Bronchial epithelial cell (primary cell): ENCODE measurements at regions not wholly inside any gene's neighbourhood (a gene's known extent, or its start where the extent isn't known, plus 50 kb on each side); places are given as distances from the start of the nearest gene placed in this dataset.

ENCODE experiments used
- DNase-seq: peaks from one replicate; pipeline ENCODE4 v3.0.0-alpha.2; 2010; ENCODE audit warnings: low read depth
- FAIRE-seq: peaks from 2 replicates; lab custom pipeline; 2011; peaks lifted over from hg19 to GRCh38; lab: Jason Lieb, UNC
- H3K27me3 ChIP-seq: 2 replicates; pipeline ENCODE4 v1.5.1; 2011; ENCODE audit warnings: low read length; ENCODE audit not compliant: control insufficient read depth, insufficient read depth
- H3K36me3 ChIP-seq: 2 replicates; pipeline ENCODE4 v1.5.1; 2011; ENCODE audit warnings: low read length; ENCODE audit not compliant: control insufficient read depth, insufficient read depth
- H3K4me3 ChIP-seq: 2 replicates; pipeline ENCODE4 v1.5.1; 2011; ENCODE audit warnings: mild to moderate bottlenecking, low read depth, low read length, control low read depth
- TF ChIP-seq, protein P1 (sequence below): IDR thresholded peaks from 2 replicates; pipeline ENCODE4 v1.5.1; 2011; ENCODE audit warnings: mild to moderate bottlenecking, moderate library complexity, low read length, control low read depth, inconsistent platforms; ENCODE audit not compliant: insufficient read depth, severe bottlenecking

DNA sequence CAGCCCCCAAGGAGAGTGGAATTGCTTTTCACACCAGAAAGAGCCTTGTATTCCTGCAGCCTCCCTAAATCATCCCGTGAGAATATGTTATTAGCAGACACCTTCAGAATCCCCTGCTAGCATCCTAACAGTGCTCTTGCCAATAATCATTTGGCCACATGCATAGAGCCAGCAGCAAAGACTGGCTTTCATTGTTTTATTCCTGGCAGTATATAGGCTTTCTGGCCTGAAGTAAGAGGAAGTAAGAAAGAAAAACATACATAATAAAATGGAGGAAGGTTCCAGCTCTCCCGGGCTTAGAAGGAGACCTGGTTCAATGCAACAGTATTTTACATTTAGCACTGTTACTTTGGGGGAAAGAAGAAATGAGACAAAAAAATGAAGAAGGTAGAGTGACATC is 176.7 kb upstream of the ATF7IP start:
- Histone ChIP-seq H3K36me3 (no peaks in the 10 kb centered on the region), H3K4me3 (no peak overlapping the region), H3K27me3 (no peaks in the 10 kb centered on the region)
- DNase-seq (no peak), FAIRE-seq (no peak)
- TF ChIP-seq, protein P1, sequence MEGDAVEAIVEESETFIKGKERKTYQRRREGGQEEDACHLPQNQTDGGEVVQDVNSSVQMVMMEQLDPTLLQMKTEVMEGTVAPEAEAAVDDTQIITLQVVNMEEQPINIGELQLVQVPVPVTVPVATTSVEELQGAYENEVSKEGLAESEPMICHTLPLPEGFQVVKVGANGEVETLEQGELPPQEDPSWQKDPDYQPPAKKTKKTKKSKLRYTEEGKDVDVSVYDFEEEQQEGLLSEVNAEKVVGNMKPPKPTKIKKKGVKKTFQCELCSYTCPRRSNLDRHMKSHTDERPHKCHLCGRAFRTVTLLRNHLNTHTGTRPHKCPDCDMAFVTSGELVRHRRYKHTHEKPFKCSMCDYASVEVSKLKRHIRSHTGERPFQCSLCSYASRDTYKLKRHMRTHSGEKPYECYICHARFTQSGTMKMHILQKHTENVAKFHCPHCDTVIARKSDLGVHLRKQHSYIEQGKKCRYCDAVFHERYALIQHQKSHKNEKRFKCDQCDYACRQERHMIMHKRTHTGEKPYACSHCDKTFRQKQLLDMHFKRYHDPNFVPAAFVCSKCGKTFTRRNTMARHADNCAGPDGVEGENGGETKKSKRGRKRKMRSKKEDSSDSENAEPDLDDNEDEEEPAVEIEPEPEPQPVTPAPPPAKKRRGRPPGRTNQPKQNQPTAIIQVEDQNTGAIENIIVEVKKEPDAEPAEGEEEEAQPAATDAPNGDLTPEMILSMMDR = no peak

DNA sequence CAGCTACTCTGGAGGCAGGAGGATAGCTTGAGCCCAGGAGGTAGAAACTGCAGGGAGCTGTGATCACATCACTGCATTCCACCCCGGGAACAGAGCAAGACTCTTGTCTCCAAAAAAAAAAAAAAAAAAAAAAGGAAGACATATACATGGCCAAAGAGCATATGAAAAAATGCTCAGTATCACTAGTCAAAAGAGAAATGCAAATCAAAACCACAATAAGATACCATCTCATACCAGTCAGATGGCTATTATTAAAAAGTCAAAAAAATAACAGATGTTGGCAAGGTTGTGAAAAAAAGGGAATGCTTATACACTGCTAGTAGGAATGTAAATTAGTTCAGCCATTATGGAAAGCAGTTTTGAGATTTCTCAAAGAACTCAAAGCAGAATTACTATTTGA is 174.8 kb upstream of the ATF7IP start:
- TF ChIP-seq, protein P1 = no peak
- FAIRE-seq (no peak), DNase-seq (no peak)
- no peak overlapping the region for H3K4me3 ChIP-seq
- H3K27me3 ChIP-seq = no peaks in the 10 kb centered on the region
- no peaks in the 10 kb centered on the region for H3K36me3 ChIP-seq

DNA sequence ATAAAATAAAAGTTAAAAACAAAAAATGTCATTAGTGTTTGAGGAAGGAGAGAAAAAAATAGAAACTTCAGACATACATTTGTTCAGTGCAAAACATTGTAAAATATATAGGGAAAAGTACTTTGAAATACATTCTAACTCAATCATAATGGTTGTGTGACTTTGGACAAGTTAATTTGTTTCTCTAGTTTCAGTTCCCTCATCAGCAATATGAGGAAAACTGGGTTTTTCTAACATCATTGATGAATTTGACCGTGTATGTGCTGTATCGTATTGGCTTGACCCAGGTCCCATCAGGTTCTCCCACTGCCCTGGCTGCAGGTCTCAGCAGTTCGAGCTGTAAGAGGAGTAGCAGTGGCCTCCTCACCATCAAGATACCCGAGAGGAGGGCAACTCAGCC is 173.9 kb upstream of the ATF7IP start:
- Histone ChIP-seq H3K36me3 (no peaks in the 10 kb centered on the region), H3K27me3 (no peaks in the 10 kb centered on the region), H3K4me3 (no peak overlapping the region)
- no peak for FAIRE-seq
- DNase-seq = no peak
- TF ChIP-seq, protein P1 = no peak

DNA sequence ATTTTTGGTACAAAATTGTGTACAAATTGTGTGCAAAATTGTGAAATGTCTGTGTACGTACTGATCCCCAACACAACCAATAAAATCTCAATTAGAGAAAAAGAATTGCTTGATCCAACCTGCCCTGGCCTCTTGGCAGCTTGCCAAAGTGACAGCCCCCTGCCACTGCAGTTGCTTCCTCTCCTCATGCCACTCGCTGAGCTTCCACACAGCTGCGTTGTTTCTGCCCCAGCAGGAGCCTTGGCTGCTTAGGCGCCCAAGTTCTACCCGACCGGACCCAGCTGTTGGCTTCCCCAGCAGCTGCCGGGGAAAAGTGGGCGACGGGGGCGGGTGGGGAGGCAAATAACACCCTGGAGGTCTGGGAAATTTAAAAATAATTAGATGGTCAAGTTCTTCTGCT is 171.8 kb upstream of the ATF7IP start:
- Histone ChIP-seq H3K27me3 (no peaks in the 10 kb centered on the region), H3K36me3 (no peaks in the 10 kb centered on the region), H3K4me3 (no peak overlapping the region)
- FAIRE-seq (no peak), DNase-seq (no peak)
- TF ChIP-seq, protein P1 = no peak

DNA sequence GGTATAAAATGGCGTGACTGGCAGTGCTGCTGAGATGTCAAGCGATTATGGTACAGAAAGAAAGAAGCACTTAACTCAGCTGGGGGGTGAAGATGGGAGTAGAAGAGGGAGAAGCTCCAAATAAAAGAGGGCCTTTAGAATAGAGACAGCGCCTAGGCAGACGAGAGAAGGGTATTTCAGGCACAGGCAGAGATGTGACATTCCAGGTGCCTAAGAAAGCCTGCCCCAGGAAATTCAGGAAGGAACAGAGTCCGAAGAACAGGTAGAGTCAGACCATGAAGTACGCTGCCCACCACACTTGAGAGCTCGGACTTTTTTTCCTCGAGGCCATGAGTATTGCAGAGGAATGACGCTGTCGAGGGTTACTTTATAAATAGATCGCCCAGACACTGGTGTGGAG is 170.9 kb upstream of the ATF7IP start:
- H3K36me3 ChIP-seq = no peaks in the 10 kb centered on the region
- no peaks in the 10 kb centered on the region for H3K27me3 ChIP-seq
- TF ChIP-seq, protein P1 = no peak
- FAIRE-seq (no peak), DNase-seq (no peak)
- H3K4me3 ChIP-seq = no peak overlapping the region

DNA sequence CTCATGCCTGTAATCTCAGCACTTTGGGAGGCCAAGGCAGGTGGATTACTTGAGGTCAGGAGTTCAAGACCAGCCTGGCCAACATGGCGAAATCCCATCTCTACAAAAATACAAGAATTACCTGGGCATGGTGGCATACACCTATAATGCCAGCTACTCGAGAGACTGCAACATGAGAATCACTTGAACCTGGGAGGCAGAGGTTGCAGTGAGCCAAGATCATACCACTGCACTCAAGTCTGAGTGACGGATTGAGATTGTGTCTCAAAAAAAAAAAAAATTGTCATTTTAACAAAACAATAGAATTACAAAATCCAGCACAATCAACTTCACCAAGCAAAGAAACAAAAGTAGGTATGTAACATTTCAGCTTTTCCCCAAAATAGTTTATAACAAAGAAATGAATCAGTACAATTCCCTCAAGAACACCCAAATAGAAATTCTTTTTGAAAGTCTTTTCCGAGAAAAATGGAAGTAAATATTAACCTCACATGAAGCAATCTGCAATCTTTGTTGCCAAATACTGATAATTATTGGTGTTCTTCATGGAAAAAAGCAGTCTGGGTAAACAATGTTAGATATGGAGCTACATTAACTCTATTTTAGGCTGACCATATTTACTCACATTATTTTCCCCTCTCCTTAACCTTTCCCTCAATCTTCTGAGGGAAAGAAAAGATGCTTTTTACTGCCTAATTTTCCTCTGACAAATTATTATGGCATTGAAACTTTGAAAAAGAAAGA is 165.9 kb upstream of the ATF7IP start:
- TF ChIP-seq, protein P1 = no peak
- DNase-seq (no peak), FAIRE-seq (no peak)

More for the DNA sequence above, 165.9 kb upstream of the ATF7IP start:
- no peaks in the 10 kb centered on the region for H3K36me3 ChIP-seq
- no peaks in the 10 kb centered on the region for H3K27me3 ChIP-seq
- H3K4me3 ChIP-seq = no peak overlapping the region
